Astrocyte of the spinal cord (primary cell): ENCODE measurements at regions not wholly inside any gene's neighbourhood (a gene's known extent, or its start where the extent isn't known, plus 50 kb on each side); places are given as distances from the start of the nearest gene placed in this dataset.

Experiments used
- DNase-seq: peaks from one replicate; pipeline ENCODE4 v3.0.0; 2011; ENCODE audit warnings: low read depth, low spot score
- H3K4me3 ChIP-seq: 2 replicates; pipeline ENCODE4 v1.5.1; 2011; ENCODE audit warnings: low read depth, mild to moderate bottlenecking, low read length, moderate library complexity
- in situ Hi-C: cut with HindIII; loops from 2 replicates; pipeline ENCODE4 v1.10.0; 2017; ENCODE audit warnings: low sequenced_read_pairs
- TF ChIP-seq, protein P1 (sequence below): IDR thresholded peaks from 2 replicates; pipeline ENCODE4 v1.5.1; 2012; ENCODE audit warnings: low read depth, mild to moderate bottlenecking, low read length, inconsistent platforms

DNA sequence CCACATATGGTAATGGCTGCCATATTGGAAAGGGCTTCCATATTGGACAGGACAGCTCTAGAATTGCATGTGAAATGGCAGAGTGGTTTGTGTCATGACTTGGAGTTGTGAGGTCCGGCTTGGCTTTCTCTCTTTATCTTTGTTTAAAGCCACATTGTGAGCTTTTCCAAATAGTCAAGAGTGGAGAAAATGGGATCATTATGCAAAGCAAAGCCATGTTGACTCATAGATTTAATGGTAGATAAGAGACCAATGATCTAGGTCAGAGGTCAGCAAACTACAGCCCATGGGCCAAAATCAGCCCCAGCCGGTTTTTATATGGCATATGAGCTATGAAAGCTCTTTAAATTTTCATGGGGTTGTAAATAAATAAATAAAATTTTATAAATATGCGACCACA is 449.1 kb downstream of the BCL11B start:
- in situ Hi-C loops, result no loop called here
- no peak for DNase-seq
- no peak overlapping the region for H3K4me3 ChIP-seq
- TF ChIP-seq, protein P1, sequence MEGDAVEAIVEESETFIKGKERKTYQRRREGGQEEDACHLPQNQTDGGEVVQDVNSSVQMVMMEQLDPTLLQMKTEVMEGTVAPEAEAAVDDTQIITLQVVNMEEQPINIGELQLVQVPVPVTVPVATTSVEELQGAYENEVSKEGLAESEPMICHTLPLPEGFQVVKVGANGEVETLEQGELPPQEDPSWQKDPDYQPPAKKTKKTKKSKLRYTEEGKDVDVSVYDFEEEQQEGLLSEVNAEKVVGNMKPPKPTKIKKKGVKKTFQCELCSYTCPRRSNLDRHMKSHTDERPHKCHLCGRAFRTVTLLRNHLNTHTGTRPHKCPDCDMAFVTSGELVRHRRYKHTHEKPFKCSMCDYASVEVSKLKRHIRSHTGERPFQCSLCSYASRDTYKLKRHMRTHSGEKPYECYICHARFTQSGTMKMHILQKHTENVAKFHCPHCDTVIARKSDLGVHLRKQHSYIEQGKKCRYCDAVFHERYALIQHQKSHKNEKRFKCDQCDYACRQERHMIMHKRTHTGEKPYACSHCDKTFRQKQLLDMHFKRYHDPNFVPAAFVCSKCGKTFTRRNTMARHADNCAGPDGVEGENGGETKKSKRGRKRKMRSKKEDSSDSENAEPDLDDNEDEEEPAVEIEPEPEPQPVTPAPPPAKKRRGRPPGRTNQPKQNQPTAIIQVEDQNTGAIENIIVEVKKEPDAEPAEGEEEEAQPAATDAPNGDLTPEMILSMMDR, result no peak

DNA sequence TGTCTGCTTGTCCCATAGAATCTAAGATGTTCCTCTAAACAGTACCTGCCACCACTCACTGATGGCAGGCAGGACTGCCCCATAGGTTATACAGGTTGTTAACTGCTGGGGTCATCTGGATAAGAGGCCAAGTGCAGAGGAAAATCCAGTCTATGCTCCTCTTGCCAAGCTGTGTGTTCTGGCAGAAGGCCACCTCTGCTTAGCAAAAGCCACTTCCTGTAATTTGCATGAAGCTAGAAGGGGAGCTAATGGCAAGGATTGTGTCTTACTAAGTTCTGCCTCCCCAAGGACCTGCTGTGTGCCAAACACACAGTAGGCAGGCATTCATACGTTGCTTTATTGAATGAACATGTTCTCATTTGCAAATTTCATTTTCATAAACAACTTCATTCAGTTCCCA is 445.4 kb downstream of the BCL11B start:
- no peak overlapping the region for H3K4me3 ChIP-seq
- TF ChIP-seq, protein P1, result no peak
- in situ Hi-C loops, result no loop called here
- no peak for DNase-seq

DNA sequence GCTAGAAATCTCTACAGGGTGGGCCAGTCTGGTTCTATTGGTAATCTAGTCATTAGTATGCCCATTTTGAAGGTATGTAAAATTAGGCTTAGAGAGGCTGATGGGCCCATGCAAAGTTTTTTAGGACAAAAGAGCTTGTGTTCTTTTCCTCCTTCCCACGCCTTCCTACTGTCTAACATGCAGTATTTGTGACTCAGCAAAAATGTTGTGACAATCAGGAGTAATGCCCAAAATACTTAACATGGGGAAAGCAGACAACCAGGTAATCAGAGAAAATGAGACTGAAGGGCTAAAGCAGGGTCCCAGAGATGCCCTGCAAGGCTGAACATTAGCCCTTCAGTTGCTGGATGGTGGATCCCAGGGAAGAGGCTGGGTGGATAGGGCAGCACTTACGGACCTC is 437.9 kb downstream of the BCL11B start:
- no peak for DNase-seq
- in situ Hi-C loops, result no loop called here
- no peak overlapping the region for H3K4me3 ChIP-seq
- TF ChIP-seq, protein P1, result no peak

DNA sequence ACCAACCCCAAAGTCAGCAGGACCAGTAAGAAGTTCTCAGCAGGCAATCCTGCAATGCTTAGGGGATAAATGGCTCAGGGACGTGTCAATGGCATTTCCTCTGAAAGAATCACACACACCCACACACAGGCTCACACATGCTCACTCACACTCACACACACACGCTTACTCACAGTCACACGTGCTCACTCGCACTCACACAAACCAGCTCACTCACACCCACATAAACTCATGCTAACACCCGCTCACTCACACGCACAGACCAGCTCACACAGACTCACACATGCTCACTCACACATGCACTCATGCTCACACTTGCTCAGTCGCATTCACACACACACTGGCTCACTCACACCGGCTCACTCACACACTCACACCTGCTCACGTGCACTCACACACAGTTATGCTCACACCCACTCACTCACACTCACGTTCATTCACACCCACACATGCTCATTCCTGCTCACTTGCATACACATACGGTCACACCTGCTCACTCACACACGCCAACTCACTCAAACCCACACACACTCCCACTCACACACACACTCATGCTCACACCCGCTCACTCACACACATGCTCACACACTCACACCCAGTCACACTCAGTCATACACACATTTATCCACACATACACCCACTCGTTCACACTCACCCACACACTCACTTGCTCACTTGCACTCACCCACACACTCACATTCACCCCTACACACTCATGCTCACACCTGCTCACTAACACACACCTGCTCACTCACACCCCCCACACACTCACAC is 436.8 kb downstream of the BCL11B start:
- no peak overlapping the region for H3K4me3 ChIP-seq
- in situ Hi-C loops, result no loop called here
- TF ChIP-seq, protein P1, result no peak
- DNase-seq, result no peak

DNA sequence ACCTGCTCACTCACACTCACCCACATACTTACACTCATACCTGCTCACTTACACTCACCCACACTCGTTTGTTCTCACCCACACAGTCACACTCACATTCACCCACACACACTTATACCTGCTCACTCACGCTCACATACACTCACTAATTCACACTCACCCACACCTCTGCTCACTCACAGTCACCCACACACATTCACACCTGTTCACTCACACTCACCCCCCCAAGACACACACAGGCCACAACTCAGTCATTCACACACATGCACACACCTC is 436.2 kb downstream of the BCL11B start:
- no peak overlapping the region for H3K4me3 ChIP-seq
- TF ChIP-seq, protein P1, result no peak
- in situ Hi-C loops, result no loop called here
- DNase-seq, result no peak

DNA sequence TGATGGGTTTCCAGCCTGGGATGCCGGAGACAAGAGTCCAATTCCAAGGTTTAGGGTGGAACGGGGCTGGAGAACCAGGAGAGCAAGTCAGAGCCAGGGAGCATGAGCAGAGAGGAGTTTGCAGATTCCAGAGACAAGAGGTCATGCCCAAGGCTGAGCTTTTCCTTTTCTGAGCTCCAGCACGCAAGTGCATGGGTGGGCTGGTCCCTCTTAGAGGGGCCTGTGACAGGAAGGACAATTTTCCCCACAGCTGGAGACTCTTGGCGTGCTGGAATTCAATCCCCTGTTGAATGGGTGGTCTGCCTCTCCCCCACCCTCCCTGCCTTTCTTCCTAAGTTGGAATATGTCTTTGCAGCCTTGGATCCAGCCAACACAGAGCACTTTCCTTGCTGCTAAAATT is 431.9 kb downstream of the BCL11B start:
- TF ChIP-seq, protein P1, result no peak
- DNase-seq, result no peak
- in situ Hi-C loops, result no loop called here
- H3K4me3 ChIP-seq, result no peak overlapping the region
